OCI-LY3 (cell line): ENCODE measurements at regions not wholly inside any gene's neighbourhood (a gene's known extent, or its start where the extent isn't known, plus 50 kb on each side); places are given as distances from the start of the nearest gene placed in this dataset.

Experiments
- H2AFZ ChIP-seq: fragments of 200-600, 300-600 bp; shearing (Covaris generic); 2 replicates; pipeline ENCODE4 v1.6.0; 2014; ENCODE audit warnings: antibody characterized with exemption, low read depth, low read length
- H3K27ac ChIP-seq: fragments of 200-600, 300-600 bp; sonication (generic); 2 replicates; pipeline ENCODE4 v1.5.1; 2014; ENCODE audit warnings: mild to moderate bottlenecking, low read length, moderate library complexity, mixed read lengths
- H3K27me3 ChIP-seq: fragments of 200-600, 300-600 bp; sonication (generic); 2 replicates; pipeline ENCODE4 v1.6.1; 2014; ENCODE audit warnings: low read depth, low read length, mixed read lengths
- H3K36me3 ChIP-seq: fragments of 200-600, 300-600 bp; sonication (generic); replicated peaks from 2 replicates; pipeline ENCODE3; 2014; ENCODE audit warnings: low read depth, low read length, mixed read lengths
- H3K4me1 ChIP-seq: fragments of 300-600, 200-600 bp; sonication (generic); 2 replicates; pipeline ENCODE4 v1.6.1; 2014; ENCODE audit warnings: low read length, mixed read lengths
- H3K4me2 ChIP-seq: fragments of 200-600, 300-600 bp; sonication (generic); 2 replicates; pipeline ENCODE4 v1.6.1; 2014; ENCODE audit warnings: low read length, mixed read lengths
- H3K4me3 ChIP-seq: fragments of 300-600, 200-600 bp; sonication (generic); 2 replicates; pipeline ENCODE4 v1.5.1; 2014; ENCODE audit warnings: antibody characterized with exemption, mild to moderate bottlenecking, low read length, moderate library complexity
- H3K79me2 ChIP-seq: fragments of 300-600, 200-600 bp; shearing (Covaris generic); 2 replicates; pipeline ENCODE4 v1.6.1; 2014; ENCODE audit warnings: mild to moderate bottlenecking, low read length, mixed read lengths
- H3K9ac ChIP-seq: fragments of 300-600, 200-600 bp; shearing (Covaris generic); 2 replicates; pipeline ENCODE4 v1.6.0; 2014; ENCODE audit warnings: mild to moderate bottlenecking, low read length, moderate library complexity
- H3K9me3 ChIP-seq: fragments of 200-600, 300-600 bp; shearing (Covaris generic); 2 replicates; pipeline ENCODE4 v1.6.1; 2014; ENCODE audit warnings: low read length, mixed read lengths; ENCODE audit not compliant: insufficient read depth
- H4K20me1 ChIP-seq: fragments of 200-600, 300-600 bp; sonication (generic); 2 replicates; pipeline ENCODE4 v1.6.1; 2016; ENCODE audit warnings: low read length, mixed read lengths; ENCODE audit not compliant: insufficient read depth
- CTCF ChIP-seq: fragments of 200-600, 300-600 bp; sonication (generic); IDR thresholded peaks from 2 replicates; pipeline ENCODE4 v1.5.1; 2014; ENCODE audit warnings: antibody characterized with exemption, low read length, low read depth
- EZH2phosphoT487 ChIP-seq: fragments of 200-600 bp; shearing (Covaris generic); IDR thresholded peaks from 2 replicates; pipeline ENCODE4 v1.6.1; 2018; ENCODE audit warnings: antibody characterized with exemption, mixed run types, low read depth

GRCh38 chr3:30085486-30085885, 520.9 kb upstream of the TGFBR2 start:
- Histone ChIP-seq H3K27ac (no peak overlapping the region), H4K20me1 (no peaks in the 10 kb centered on the region), H3K79me2 (no peaks in the 10 kb centered on the region), H3K9me3 (no peaks in the 10 kb centered on the region), H3K9ac (no peak overlapping the region), H3K27me3 (peaks cover 10% of the 10 kb centered on the region; the same call in 1 of the 2 replicates), H3K36me3 (no peaks in the 10 kb centered on the region), H3K4me1 (no peaks in the 10 kb centered on the region), H2AFZ (no peak overlapping the region), H3K4me3 (no peak overlapping the region), H3K4me2 (no peak overlapping the region)
- TF ChIP-seq CTCF (no peak), EZH2phosphoT487 (no peak)

GRCh38 chr3:30091686-30092085, 514.7 kb upstream of the TGFBR2 start:
- TF ChIP-seq EZH2phosphoT487: no peak
- no peak for TF ChIP-seq CTCF
- Histone ChIP-seq H3K9ac (no peak overlapping the region), H3K27me3 (no peaks in the 10 kb centered on the region), H4K20me1 (no peaks in the 10 kb centered on the region), H3K4me1 (no peaks in the 10 kb centered on the region), H3K4me2 (no peak overlapping the region), H3K27ac (no peak overlapping the region), H3K4me3 (no peak overlapping the region), H3K36me3 (no peaks in the 10 kb centered on the region), H3K9me3 (no peaks in the 10 kb centered on the region), H3K79me2 (no peaks in the 10 kb centered on the region), H2AFZ (no peak overlapping the region)

- Histone ChIP-seq H3K27me3 (no peaks in the 10 kb centered on the region), H3K9me3 (no peaks in the 10 kb centered on the region), H3K4me2 (no peak overlapping the region), H3K27ac (no peak overlapping the region), H4K20me1 (no peaks in the 10 kb centered on the region), H3K4me3 (no peak overlapping the region), H3K4me1 (no peaks in the 10 kb centered on the region), H3K9ac (no peak overlapping the region), H3K36me3 (no peaks in the 10 kb centered on the region), H3K79me2 (no peaks in the 10 kb centered on the region), H2AFZ (no peak overlapping the region)
- no peak for TF ChIP-seq EZH2phosphoT487
- TF ChIP-seq CTCF: no peak
Measured at GRCh38 chr3:30097022-30097650, 509.3 kb upstream of the TGFBR2 start.

- H3K4me1 ChIP-seq: no peaks in the 10 kb centered on the region
- H3K4me3 ChIP-seq: no peak overlapping the region
- no peaks in the 10 kb centered on the region for H4K20me1 ChIP-seq
- H3K4me2 ChIP-seq: no peak overlapping the region
- no peak overlapping the region for H3K27ac ChIP-seq
- no peak overlapping the region for H3K9ac ChIP-seq
- TF ChIP-seq EZH2phosphoT487 (no peak), CTCF (no peak)
- no peaks in the 10 kb centered on the region for H3K27me3 ChIP-seq
- no peak overlapping the region for H2AFZ ChIP-seq
- no peaks in the 10 kb centered on the region for H3K9me3 ChIP-seq
- no peaks in the 10 kb centered on the region for H3K79me2 ChIP-seq
- no peaks in the 10 kb centered on the region for H3K36me3 ChIP-seq
Measured at GRCh38 chr3:30098243-30098642, 508.2 kb upstream of the TGFBR2 start.
